Colonic mucosa (tissue), 4 donors: ENCODE measurements at regions not wholly inside any gene's neighbourhood (a gene's known extent, or its start where the extent isn't known, plus 50 kb on each side); places are given as distances from the start of the nearest gene placed in this dataset.

ENCODE experiments used
- DNase-seq: peaks from one replicate; pipeline ENCODE4 v3.0.0-alpha.2; 2020
- H3K27ac ChIP-seq: fragments of 200-600 bp; one replicate; pipeline ENCODE4 v1.8.0; 2021
- H3K27me3 ChIP-seq: fragments of 200-600 bp; one replicate; pipeline ENCODE4 v1.8.0; 2021
- H3K36me3 ChIP-seq: fragments of 200-600 bp; one replicate; pipeline ENCODE4 v1.8.0; 2021
- H3K4me1 ChIP-seq: fragments of 200-600 bp; one replicate; pipeline ENCODE4 v1.8.0; 2021; ENCODE audit warnings: mild to moderate bottlenecking
- H3K4me3 ChIP-seq: fragments of 200-600 bp; one replicate; pipeline ENCODE4 v1.8.0; 2021
- H3K9ac ChIP-seq, 2 donors: one replicate each; pipeline ENCODE4 v1.7.0; 2013; ENCODE audit warnings: control low read depth in 2 of 2, low read depth in 2 of 2, low read length in 2 of 2
- H3K9me3 ChIP-seq: fragments of 200-600 bp; one replicate; pipeline ENCODE4 v1.8.0; 2021
- CTCF ChIP-seq: fragments of 200-600 bp; IDR thresholded peaks from one replicate; pipeline ENCODE4 v1.8.0; 2022; ENCODE audit warnings: antibody characterized with exemption, mild to moderate bottlenecking
- intact Hi-C: fragments of 100-400 bp; cut with DNase I; formaldehyde crosslinking; loops from one replicate; pipeline ENCODE4 v1.14.1; 2022
- donor health status: healthy.
- donor health status: DM: no; HTN: no; CAD: no.
- donor health status: DM: no; HTN: no; CAD: no.

GRCh38 chr10:63889803-63890202, 368.6 kb downstream of the REEP3 start:
- no peaks in the 10 kb centered on the region for H3K9me3 ChIP-seq
- H3K36me3 ChIP-seq = no peaks in the 10 kb centered on the region
- no peak overlapping the region for H3K9ac ChIP-seq
- intact Hi-C loops = no loop called here
- H3K27ac ChIP-seq = no peak overlapping the region
- no peak overlapping the region for H3K4me3 ChIP-seq
- no peaks in the 10 kb centered on the region for H3K27me3 ChIP-seq
- no peaks in the 10 kb centered on the region for H3K4me1 ChIP-seq
- DNase-seq = no peak
- no peak for TF ChIP-seq CTCF

- no peaks in the 10 kb centered on the region for H3K36me3 ChIP-seq
- no peak overlapping the region for H3K4me3 ChIP-seq
- intact Hi-C loops = no loop called here
- DNase-seq = no peak
- no peaks in the 10 kb centered on the region for H3K9me3 ChIP-seq
- no peaks in the 10 kb centered on the region for H3K4me1 ChIP-seq
- no peak overlapping the region for H3K27ac ChIP-seq
- H3K27me3 ChIP-seq = no peaks in the 10 kb centered on the region
- no peak overlapping the region for H3K9ac ChIP-seq
- TF ChIP-seq CTCF = no peak
Measured at GRCh38 chr10:63896992-63897391, 375.8 kb downstream of the REEP3 start.

DNA sequence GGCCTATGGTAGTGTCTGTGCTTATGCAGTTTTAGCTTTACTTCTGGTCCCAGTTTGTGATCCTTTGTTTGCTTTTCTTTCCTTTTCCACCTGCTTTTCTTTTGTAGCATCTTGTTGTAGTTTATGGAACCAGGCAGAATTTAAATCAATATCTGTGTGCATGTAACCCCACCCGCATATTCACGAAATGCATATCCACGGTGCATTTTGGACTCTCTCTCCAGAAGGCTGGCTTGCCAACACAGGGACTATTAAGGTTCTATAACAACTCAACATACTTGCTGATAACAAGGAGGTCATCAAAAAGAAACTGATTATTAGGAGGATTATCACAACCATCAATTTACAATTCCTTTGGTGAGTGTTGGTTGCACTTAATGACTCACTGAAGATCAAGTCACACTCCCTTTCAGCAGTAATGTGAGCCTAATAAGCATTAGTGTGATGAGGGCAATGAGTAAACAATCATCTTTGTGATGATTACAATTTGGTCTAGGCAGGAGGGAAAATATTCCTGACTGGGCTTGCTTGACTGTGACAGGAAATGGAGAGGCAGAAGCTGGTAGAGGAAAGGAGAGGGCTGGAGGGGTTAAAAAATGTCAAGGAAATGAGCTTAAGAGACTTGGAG, 378.6 kb downstream of the REEP3 start:
- Histone ChIP-seq H3K36me3 (no peaks in the 10 kb centered on the region), H3K4me3 (no peak overlapping the region), H3K27me3 (no peaks in the 10 kb centered on the region), H3K9me3 (no peaks in the 10 kb centered on the region), H3K9ac (no peak overlapping the region), H3K4me1 (no peaks in the 10 kb centered on the region), H3K27ac (no peak overlapping the region)
- DNase-seq = no peak
- intact Hi-C loops = no loop called here
- TF ChIP-seq CTCF = no peak

GRCh38 chr10:63901228-63901627, 380.0 kb downstream of the REEP3 start:
- Histone ChIP-seq H3K9ac (no peak overlapping the region), H3K27me3 (no peaks in the 10 kb centered on the region), H3K36me3 (no peaks in the 10 kb centered on the region), H3K4me3 (no peak overlapping the region), H3K9me3 (no peaks in the 10 kb centered on the region), H3K4me1 (no peaks in the 10 kb centered on the region), H3K27ac (no peak overlapping the region)
- intact Hi-C loops = no loop called here
- TF ChIP-seq CTCF = no peak
- DNase-seq = no peak

- TF ChIP-seq CTCF = no peak
- Histone ChIP-seq H3K27me3 (no peaks in the 10 kb centered on the region), H3K36me3 (no peaks in the 10 kb centered on the region), H3K9ac (no peak overlapping the region), H3K4me3 (no peak overlapping the region), H3K4me1 (no peaks in the 10 kb centered on the region), H3K27ac (no peak overlapping the region), H3K9me3 (no peaks in the 10 kb centered on the region)
- intact Hi-C loops = no loop called here
- DNase-seq = no peak
Measured at GRCh38 chr10:63901881-63902280, 380.7 kb downstream of the REEP3 start.
